GM21786 (cell line): ENCODE measurements at regions not wholly inside any gene's neighbourhood (a gene's known extent, or its start where the extent isn't known, plus 50 kb on each side); places are given as distances from the start of the nearest gene placed in this dataset.

ENCODE experiments used
- ATAC-seq: cut with Tn5 transposase; IDR thresholded peaks from one replicate; pipeline ENCODE4 v1.9.1; 2021; ENCODE audit not compliant: unreplicated experiment

DNA sequence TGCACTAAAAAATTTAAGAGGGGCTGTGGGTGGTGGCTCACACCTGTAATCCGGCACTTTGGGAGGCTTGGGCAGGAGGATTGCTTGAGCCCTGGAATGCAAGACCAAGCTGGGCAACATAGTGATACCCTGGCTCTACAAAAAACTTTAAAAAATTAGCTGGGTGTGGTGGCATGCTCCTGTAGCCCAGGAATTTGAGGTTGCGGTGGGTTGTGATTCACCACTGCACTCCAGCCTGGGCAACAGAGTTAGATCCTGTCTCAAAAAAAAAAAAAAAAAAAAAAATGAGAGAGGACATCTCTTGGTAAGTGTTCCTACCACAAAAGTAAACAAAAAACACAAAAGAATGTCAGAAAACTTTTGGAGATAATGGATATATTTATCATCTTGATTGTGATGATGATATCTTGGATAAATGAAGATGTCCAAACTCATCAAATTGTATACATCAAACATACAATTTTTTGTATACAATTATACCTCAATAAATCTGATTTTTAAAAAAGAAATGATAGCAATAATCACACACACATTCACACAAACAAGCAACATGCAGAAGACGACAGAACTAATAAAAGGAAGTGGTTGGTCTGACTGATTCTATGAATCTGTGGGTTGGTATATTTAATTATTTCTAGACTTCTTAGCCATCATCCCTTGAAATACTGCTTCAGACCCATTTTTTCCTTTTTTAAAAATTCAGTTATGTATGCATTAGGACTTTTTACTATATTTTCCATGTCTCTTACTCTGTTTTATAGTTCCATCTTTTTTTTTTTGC is 465.9 kb downstream of the PLA2G4A start:
- ATAC-seq, result no peak

GRCh38 chr1:187300081-187300480 is 471.3 kb downstream of the PLA2G4A start:
- no peak for ATAC-seq

GRCh38 chr1:187306710-187307415 is 478.1 kb downstream of the PLA2G4A start:
- no peak for ATAC-seq

GRCh38 chr1:187310038-187310631 is 481.4 kb downstream of the PLA2G4A start:
- no peak for ATAC-seq

- ATAC-seq, result no peak
Measured at GRCh38 chr1:187313115-187313514, 484.4 kb downstream of the PLA2G4A start.

GRCh38 chr1:187326557-187326956 is 497.8 kb downstream of the PLA2G4A start:
- ATAC-seq, result no peak

DNA sequence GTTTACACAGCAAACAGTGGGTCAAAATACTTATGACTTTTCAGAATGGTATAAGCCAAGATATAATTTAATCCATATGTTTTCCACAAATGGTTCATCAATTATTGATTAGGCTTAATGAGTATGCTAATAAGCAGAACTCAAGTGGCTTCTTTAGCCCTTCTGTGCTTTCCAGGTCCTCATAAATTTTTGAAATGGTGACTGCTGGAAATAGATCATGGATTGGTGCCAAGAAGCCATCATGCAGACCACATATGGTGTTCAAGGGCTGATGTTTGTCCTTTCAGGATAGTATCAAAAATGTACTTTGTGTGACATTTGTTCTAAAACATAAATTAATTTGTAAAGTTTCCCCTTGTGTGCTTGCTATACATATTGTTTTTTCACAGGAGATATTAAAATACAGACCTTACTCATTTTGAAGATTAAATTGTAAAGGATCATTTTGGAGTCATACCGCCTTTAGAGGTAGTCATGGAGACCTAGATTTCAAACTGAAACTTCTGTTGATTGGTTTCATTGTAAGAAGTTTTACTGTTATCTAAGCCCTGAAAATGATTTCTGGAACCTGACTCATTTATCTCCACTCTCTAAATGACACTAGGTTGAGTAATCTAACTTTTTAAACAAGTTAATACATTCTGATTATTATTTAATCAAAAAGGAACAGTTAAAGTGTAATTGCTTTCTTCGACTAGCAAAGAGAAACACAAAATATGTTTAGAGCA is 507.9 kb downstream of the PLA2G4A start:
- no peak for ATAC-seq

- ATAC-seq, result no peak
Measured at GRCh38 chr1:187338762-187339412, 510.1 kb downstream of the PLA2G4A start.

DNA sequence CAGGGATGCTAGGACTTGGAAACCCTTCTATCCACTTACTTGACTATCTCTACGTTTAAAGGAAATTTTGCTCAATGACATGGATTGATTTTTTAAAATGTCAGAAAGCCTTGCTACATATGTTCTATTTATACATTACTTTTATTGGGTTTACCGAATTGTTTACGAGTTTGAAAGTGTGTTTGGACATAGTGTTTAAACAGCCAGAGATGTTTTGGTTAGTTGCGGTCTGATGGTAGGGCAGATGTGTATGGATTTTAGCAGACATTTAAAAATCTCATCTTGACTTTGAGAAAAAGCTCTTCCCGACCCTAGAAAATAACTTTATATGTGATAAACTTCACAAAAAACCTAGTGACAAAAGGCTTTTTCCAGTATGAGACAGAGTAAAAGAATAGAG is 513.7 kb downstream of the PLA2G4A start:
- no peak for ATAC-seq

DNA sequence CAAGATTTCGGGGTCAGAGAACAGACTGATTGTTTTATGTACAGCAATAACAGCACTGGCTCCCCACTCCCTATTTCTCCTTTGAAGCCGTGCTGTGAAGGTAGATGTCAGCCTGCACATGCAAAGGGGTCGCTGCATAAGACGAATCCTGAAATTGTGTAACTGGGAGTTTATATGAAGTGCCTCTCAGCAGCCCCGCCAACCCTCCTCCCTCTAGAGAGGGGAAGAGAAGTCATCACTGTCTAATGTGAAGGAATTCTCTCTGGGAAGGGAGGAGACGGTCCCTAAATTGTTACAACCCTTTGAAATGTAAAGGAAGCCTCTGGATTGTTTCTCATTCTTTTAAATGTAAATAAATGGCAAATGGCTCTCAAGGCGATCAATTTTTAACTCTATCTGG is 545.3 kb downstream of the PLA2G4A start:
- ATAC-seq, result no peak

DNA sequence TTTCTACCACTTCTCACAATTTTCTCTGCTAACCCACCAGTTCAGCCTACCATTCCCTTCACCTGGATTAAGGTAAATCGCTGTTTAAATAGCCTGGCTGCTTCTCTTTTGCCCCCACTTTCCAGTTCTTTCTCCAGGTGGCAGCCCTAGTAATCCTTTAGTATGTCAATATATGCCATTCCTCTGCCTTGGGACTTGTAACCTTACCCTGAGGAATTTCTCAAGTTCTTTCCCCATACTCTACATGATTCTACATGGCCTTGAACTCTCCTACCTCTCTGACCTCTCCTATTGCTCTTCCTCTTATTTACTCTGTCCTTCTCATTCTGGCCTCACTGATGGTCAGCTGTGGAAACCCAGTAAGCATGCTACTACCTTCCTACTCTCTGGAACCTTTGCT is 546.0 kb downstream of the PLA2G4A start:
- ATAC-seq, result no peak

DNA sequence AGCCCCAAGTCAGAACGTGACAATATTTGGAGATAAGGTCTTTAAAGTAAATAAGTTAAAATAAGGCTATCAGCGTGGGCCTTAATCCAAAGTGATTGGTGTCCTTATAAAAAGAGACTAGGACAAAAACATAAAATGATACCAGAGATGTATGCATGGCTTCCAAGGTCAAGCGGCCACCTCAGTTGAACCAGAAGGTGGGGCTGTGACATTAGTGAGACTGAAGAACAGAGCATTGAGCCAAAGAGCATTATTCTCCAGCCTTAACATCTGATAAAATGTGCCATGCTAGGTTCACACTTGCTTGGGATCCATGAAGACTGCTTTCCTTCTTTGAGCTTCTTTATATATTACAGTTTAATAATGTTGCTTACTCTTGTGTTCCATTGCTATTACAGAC is 554.6 kb downstream of the PLA2G4A start:
- ATAC-seq, result no peak

DNA sequence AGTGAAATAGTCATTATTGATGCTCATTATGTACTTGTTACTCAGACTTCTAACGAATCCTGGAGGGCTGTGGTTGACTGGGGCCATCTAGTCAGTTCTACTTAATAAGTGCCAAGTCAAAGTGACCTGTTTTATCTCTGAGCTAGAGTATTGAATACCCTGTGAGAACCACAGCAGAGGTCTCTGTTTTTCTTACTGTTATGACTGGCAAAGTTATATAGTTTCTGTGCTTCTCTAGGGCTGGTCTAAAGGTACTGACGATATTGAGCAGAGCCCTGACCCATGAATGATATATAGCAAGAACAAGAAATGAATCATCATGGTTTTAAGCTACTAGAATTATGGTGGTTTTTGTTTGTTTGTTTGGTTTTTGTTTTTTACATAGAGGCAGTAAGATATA is 555.8 kb downstream of the PLA2G4A start:
- ATAC-seq, result peak; percentile 79

- no peak for ATAC-seq
Measured at GRCh38 chr1:187390215-187390818, 561.6 kb downstream of the PLA2G4A start.

DNA sequence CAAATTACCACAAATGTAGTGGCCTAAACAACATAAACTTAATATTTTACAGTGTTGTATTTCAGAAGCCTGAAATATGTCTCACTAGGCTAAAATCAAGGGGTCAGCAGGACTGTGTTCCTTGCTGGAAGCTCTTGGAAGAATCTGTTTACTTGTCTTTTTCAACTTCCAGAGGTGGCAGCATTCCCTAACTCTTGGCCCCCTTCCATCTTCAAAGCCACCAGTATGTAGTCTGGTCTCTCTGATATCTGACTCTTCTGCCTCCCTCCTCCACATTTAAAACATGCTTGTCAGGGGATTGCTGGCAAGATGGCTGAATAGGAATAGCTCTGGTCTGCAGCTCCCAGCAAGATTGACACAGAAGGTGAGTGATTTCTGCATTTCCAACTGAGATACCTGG is 567.5 kb downstream of the PLA2G4A start:
- no peak for ATAC-seq

GRCh38 chr1:187396929-187397796 is 568.4 kb downstream of the PLA2G4A start:
- ATAC-seq, result no peak

GRCh38 chr1:187408212-187409004 is 579.7 kb downstream of the PLA2G4A start:
- ATAC-seq, result no peak

- no peak for ATAC-seq
Measured at GRCh38 chr1:187409341-187409740, 580.6 kb downstream of the PLA2G4A start.

DNA sequence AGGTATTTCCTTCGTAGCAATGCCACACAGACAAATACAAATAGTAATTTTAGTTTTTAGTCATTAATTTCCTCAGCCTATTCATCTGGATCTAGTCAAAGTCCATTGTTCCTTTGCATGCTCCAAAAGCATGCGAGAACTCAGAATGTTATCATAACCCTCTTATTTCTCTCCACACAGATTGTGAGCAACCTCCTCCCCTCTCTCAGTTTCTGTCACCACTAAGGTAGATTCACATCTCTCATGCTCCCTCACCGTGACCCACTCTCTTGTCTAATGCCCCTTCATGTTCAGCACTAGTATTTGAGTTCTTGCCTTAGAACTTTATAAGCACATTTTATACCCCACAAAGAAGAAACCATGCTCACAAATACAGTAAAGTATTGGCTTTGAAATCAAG is 582.4 kb downstream of the PLA2G4A start:
- ATAC-seq, result no peak
